ENCODE measurements at regions not wholly inside any gene's neighbourhood (a gene's known extent, or its start where the extent isn't known, plus 50 kb on each side); places are given as distances from the start of the nearest gene placed in this dataset.

DNA sequence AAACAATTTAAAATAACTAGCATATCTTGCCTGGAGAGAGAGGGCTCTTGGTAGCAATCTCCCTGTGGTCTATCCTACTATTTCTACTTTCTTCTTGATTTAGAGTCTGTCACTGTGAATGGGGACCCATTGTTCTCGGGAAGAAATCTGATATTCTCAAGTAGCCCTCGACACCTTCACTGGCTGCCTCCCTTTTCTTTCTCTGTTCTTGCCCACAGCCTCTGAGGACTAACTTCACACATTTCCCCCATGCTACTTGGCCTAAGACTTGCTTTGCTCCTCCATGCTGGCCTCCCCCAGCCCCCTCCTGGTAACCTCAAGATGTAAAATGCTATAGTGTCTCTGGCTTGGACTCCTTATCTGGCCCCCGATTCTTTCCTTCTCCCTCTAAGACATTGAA is 58.8 kb upstream of the NT5C1B start:
- Histone ChIP-seq H3K9me3 (ENCODE audit: control insufficient read depth, insufficient read depth, low read length) (no peaks in the 10 kb centered on the region), H3K4me3 (ENCODE audit: low read depth, low read length) (no peak overlapping the region), H3K4me1 (ENCODE audit: control insufficient read depth, insufficient read depth, low read length) (peaks cover 12% of the 10 kb centered on the region), H3K27me3 (ENCODE audit: control insufficient read depth, insufficient read depth, low read length) (no peaks in the 10 kb centered on the region), H3K9ac (ENCODE audit: low read depth, low read length) (no peak overlapping the region), H3K36me3 (ENCODE audit: control insufficient read depth, insufficient read depth, low read length) (no peaks in the 10 kb centered on the region), H3K27ac (ENCODE audit: low read depth, low read length) (no peak overlapping the region)

- H3K36me3 ChIP-seq (ENCODE audit: control insufficient read depth, insufficient read depth, low read length) = no peaks in the 10 kb centered on the region
- H3K4me3 ChIP-seq (ENCODE audit: low read depth, low read length) = no peak overlapping the region
- no peaks in the 10 kb centered on the region for H3K9me3 ChIP-seq (ENCODE audit: control insufficient read depth, insufficient read depth, low read length)
- peaks cover 16% of the 10 kb centered on the region for H3K4me1 ChIP-seq (ENCODE audit: control insufficient read depth, insufficient read depth, low read length)
- H3K9ac ChIP-seq (ENCODE audit: low read depth, low read length) = no peak overlapping the region
- H3K27ac ChIP-seq (ENCODE audit: low read depth, low read length) = no peak overlapping the region
- no peaks in the 10 kb centered on the region for H3K27me3 ChIP-seq (ENCODE audit: control insufficient read depth, insufficient read depth, low read length)
Measured at GRCh38 chr2:18647731-18648130, 58.4 kb upstream of the NT5C1B start.

GRCh38 chr2:18645315-18645714 is 55.9 kb upstream of the NT5C1B start:
- Histone ChIP-seq H3K36me3 (ENCODE audit: control insufficient read depth, insufficient read depth, low read length) (no peaks in the 10 kb centered on the region), H3K9me3 (ENCODE audit: control insufficient read depth, insufficient read depth, low read length) (no peaks in the 10 kb centered on the region), H3K27me3 (ENCODE audit: control insufficient read depth, insufficient read depth, low read length) (no peaks in the 10 kb centered on the region), H3K4me1 (ENCODE audit: control insufficient read depth, insufficient read depth, low read length) (peaks cover 27% of the 10 kb centered on the region), H3K9ac (ENCODE audit: low read depth, low read length) (no peak overlapping the region), H3K4me3 (ENCODE audit: low read depth, low read length) (no peak overlapping the region), H3K27ac (ENCODE audit: low read depth, low read length) (no peak overlapping the region)

DNA sequence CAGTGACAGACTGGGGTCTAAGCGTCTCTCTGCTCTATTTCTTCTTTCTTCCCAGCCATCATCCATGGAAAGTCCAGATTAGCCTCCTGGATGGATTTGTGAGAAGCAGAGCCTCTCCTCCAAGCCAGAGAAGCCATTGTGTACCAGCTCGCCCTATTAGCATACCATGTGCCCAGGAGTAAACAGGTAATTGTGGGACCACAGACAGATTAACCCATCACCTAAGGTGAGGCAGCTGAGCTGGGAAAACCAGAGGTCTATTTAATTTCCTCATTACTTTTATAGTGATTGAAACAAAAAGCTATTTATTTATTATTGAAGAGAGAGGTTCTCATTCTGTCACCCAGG is 54.7 kb upstream of the NT5C1B start:
- Histone ChIP-seq H3K27me3 (ENCODE audit: control insufficient read depth, insufficient read depth, low read length) (no peaks in the 10 kb centered on the region), H3K27ac (ENCODE audit: low read depth, low read length) (no peak overlapping the region), H3K9me3 (ENCODE audit: control insufficient read depth, insufficient read depth, low read length) (no peaks in the 10 kb centered on the region), H3K4me1 (ENCODE audit: control insufficient read depth, insufficient read depth, low read length) (peaks cover 27% of the 10 kb centered on the region), H3K9ac (ENCODE audit: low read depth, low read length) (no peak overlapping the region), H3K4me3 (ENCODE audit: low read depth, low read length) (no peak overlapping the region), H3K36me3 (ENCODE audit: control insufficient read depth, insufficient read depth, low read length) (no peaks in the 10 kb centered on the region)

DNA sequence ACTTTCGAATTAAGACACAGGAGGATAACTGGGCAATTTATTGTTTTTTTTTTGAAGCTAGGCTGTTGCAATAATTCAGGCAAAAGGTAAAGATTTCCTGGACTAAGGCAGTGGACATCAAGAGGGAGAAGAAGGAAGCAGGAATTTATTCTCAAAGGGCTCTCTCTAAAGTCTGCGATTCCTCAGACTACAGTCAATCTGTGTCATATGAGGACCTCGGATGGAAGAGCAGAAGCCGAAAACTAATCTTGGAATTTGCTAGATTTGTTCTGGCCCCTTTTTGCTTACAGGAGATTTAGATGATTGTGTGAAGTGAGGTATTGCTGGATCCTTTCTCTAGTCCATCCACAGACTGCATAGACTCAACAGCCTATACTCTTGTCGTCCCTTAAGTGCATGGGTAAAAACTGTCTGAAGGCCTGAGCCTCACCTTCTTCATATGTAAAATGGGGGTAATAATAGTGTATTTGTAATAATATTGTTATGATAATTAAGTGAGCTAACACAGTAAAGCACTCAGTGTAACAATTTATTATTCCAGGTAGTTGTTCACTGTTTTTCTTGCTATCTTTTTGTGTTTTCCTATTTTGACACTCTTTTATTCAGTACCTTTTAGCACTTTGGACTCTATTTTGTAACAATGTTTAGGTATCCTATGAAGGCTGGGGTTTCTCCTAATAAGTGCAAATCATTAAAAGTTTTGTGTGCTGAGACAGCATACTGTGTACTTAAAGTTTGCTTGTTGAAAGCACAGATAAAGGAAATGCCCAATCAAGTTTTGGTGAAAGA is 54.2 kb upstream of the NT5C1B start:
- Histone ChIP-seq H3K4me3 (ENCODE audit: low read depth, low read length) (peak overlapping the region; percentile 37), H3K9me3 (ENCODE audit: control insufficient read depth, insufficient read depth, low read length) (peaks cover 2% of the 10 kb centered on the region; the same call in 1 of the 2 replicates), H3K9ac (ENCODE audit: low read depth, low read length) (no peak overlapping the region), H3K27ac (ENCODE audit: low read depth, low read length) (no peak overlapping the region), H3K36me3 (ENCODE audit: control insufficient read depth, insufficient read depth, low read length) (no peaks in the 10 kb centered on the region), H3K4me1 (ENCODE audit: control insufficient read depth, insufficient read depth, low read length) (peaks cover 27% of the 10 kb centered on the region), H3K27me3 (ENCODE audit: control insufficient read depth, insufficient read depth, low read length) (no peaks in the 10 kb centered on the region)

GRCh38 chr2:18641823-18642222 is 52.5 kb upstream of the NT5C1B start:
- peaks cover 6% of the 10 kb centered on the region for H3K9me3 ChIP-seq (ENCODE audit: control insufficient read depth, insufficient read depth, low read length)
- H3K36me3 ChIP-seq (ENCODE audit: control insufficient read depth, insufficient read depth, low read length) = no peaks in the 10 kb centered on the region
- H3K4me1 ChIP-seq (ENCODE audit: control insufficient read depth, insufficient read depth, low read length) = peaks cover 27% of the 10 kb centered on the region
- no peak overlapping the region for H3K27ac ChIP-seq (ENCODE audit: low read depth, low read length)
- no peaks in the 10 kb centered on the region for H3K27me3 ChIP-seq (ENCODE audit: control insufficient read depth, insufficient read depth, low read length)
- no peak overlapping the region for H3K9ac ChIP-seq (ENCODE audit: low read depth, low read length)
- no peak overlapping the region for H3K4me3 ChIP-seq (ENCODE audit: low read depth, low read length)

GRCh38 chr2:18639756-18640453 is 50.5 kb upstream of the NT5C1B start:
- H3K36me3 ChIP-seq (ENCODE audit: control insufficient read depth, insufficient read depth, low read length) = no peaks in the 10 kb centered on the region
- H3K4me3 ChIP-seq (ENCODE audit: low read depth, low read length) = no peak overlapping the region
- H3K4me1 ChIP-seq (ENCODE audit: control insufficient read depth, insufficient read depth, low read length) = peaks cover 27% of the 10 kb centered on the region
- no peaks in the 10 kb centered on the region for H3K27me3 ChIP-seq (ENCODE audit: control insufficient read depth, insufficient read depth, low read length)
- H3K27ac ChIP-seq (ENCODE audit: low read depth, low read length) = no peak overlapping the region
- H3K9me3 ChIP-seq (ENCODE audit: control insufficient read depth, insufficient read depth, low read length) = peaks cover 10% of the 10 kb centered on the region
- no peak overlapping the region for H3K9ac ChIP-seq (ENCODE audit: low read depth, low read length)

Data from HUES48 (cell line).